ENCODE measurements at regions not wholly inside any gene's neighbourhood (a gene's known extent, or its start where the extent isn't known, plus 50 kb on each side); places are given as distances from the start of the nearest gene placed in this dataset.

DNA sequence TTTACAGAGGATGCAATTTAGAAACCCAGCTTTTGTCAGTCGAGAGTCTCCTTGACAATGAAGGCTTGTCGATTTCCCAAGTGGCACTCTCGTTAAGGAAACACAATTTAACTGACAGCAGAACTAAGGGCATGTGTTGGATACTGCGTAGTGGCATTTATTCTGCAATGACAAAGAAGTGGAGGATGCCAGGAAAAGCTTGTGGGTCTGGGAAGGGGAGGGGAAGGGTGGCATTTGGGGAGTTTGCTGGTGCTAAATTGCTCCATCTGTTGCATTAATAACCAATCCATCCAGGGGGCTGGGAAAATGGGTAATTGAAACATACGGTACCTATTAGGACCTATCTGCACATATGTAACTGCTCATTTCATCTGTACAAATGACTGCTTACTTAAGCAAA is 190.6 kb downstream of the NSG2 start:
- no peak for DNase-seq

DNA sequence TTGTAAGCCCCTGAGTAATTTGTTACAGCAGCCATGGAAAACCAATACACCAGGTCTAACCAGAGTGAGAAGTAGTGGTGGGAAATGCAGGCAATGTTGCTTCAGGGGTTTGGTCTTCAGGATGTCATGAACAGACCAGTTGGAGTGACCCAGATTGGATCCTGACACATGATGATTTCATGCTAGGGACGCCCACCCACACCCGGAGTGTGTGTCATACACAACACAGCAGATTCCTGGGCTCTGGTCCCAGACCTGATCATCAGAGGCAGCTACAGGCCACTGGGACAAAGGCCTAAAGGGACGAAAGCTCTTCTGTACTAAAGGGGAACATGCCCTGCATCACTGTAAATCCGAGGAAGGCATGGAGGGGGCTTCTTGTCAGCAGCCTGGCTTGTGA is 194.2 kb downstream of the NSG2 start:
- DNase-seq: no peak

DNA sequence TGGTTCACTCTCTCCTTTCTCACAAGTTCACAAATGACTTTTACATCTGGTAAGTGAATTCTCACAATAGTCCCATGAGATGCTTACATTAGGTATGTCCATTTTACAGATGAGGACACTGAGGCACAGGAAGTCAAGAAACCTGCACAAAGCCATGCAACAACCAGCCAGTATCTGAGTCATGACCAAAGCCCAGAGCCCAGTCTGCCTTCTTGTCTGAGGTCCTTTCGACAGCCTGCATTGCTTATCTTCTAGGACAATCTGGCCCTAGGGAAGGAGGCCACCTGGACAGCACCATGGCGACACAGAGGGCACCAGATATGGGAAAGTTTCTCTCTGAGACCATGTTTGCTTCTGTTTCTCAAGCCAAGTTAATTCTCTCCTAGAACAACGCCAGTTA is 197.1 kb downstream of the NSG2 start:
- no peak for DNase-seq

DNA sequence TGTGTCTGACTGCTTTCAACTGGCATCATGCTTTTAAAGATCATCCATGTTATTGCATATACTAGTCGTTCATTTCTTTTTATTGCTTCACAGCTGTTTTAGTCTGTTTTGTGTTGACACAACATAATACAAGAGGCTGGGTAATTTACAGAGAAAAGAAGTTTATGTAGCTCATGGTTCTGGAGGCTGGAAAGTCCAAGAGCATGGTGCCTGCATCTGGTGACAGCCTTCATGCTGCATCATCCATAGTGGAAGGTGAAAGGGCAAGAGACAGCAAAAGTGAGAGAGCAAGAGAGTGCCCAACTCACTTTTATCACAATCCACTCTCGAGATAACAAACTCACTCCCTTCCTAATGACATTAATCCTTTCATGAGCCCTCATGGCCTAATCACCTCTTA is 198.4 kb downstream of the NSG2 start:
- no peak for DNase-seq

DNA sequence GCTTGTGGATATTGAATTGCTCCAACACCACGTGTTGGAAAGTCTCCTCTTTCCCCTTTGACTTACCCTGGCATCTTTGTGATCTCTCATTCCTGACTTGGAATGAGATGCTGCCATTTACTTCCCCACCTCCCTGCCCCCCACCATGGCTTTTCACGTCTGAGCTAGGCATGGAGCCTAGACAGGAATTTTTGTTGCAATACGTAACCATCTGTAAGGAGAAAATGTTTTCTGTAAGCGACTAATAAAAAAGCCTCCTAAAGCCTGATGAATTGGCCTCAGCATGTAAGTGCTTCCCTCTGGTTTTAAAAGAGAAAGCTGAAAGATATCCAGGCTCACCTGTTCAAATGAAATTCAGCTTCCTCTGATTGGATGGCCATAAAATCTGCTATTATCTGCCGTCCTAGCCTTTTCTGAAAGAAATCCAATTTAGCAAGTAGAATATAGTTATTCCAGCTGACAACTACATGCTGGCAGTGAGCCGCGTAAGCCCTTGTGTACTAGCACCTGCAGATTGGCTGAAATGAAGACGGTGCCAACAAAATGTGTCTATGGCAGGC is 200.1 kb downstream of the NSG2 start:
- no peak for DNase-seq

DNA sequence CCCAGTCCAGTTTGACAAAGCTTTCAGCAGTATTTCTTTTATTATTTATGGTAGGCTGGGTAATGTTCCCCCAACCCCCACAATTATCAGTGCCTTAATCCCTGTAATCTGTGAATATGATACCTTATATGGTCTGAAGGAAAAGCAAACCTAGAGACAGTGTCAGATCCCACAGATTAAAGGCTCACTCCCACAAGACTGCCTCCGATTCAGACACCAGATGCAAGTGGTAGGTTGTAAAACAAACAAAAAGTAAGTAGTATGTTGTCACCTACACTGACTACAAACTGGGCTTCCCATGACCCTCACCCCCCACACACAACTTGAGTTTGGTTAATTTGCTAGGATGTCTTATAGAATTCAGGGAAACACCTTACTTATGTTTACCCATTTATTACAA is 201.2 kb downstream of the NSG2 start:
- no peak for DNase-seq

DNA sequence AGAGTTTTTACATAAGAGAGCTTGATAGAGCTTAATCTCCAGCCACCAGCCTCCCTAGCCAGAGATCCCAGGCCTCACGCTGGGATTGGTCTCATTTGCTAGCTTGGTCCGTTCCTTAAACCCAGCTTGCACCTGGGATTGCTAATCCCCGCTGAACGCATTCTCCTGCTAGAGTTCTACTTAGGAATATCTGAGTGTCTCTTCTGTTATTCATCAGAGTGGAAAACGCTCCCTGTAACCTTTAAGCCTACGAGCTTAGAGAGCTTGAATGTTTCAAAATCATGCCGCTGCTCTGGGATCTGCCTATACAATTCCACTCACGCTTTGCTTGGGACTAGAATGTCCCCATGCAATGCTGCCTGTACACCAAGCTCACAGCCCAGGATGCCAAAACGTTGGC is 201.8 kb downstream of the NSG2 start:
- no peak for DNase-seq

DNA sequence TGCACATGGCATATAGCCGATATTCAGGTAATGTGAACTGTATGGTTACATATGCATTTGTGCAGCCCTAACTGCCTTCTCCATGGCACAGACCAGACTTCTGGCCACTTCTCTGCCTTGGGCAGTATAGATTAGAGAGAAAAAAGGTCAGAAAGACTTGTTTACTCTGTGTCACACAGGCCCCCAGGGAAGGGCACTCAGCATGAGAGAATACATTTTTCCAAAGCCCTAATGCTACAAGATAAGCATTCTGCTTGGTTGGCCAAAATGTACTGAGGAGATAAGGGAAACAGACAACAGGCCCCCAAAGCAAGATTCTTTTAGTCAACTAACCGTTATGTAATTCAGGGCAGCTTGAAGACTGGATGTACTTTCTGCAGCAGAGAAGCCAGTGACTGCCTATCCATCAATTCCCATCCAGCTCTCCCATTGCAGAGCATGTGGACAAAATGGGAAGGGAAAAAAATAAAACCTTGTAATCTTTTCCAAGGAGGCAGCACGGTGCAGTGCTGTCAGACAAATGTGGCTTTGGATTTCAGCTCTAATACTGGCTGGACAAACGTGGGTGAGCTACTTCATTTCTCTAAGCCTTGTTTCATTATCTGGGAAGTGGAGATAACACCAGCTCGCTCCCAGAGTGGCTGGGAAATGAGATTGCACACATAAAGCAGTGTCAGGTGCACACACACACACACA is 205.9 kb downstream of the NSG2 start:
- peak; percentile 78 for DNase-seq

DNA sequence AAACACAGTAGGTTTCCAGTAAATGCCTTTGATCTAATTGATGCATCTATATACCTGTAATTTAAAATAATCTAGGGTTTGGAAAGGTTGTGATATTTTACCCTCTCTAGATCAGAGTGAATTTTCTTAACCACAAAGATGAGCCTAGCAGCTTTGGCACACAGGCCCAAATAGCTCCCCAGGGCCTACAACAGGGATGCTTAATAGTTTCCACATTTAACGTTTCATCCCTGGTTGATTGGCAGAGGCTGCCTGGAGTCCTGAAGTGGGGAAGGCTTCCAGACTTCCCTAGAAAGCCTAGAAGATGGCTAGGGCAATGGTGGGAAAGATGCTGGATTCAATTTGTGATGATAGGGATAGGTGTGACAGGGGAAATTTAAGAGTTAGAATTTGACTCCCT is 206.6 kb downstream of the NSG2 start:
- DNase-seq: no peak

DNA sequence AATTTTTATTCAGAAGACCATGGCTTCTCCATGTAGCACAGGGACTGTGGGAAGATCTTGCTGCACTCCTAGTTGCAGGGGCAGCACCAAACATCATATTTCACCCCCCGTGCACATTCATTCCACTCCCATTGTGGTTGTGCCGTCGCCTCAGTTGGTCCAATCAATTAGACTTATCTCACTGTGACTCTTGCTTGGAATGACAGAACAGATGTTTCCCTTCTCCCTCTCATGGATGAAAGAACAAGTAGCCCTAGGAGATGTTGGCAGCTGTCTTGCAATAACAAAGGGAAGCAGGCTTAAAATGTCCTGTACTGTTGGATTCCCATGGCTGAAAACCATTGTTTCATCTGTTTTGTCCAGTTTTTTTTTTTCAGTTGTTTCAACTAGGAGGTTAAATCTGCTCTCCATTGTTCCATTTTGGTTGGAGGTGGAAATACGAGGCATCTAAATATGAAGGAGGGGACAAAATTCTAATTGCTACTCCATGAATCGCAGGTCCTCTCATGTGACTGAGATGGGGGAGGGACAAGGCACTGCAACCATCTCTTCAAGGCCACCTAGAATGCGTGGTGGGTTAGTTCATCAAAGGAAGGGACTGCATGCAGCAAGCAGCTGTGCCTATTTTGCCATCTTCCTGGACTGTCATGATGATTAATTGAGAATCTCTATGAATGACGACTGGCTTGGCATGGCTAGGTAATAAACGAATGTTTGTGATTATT is 214.4 kb downstream of the NSG2 start:
- no peak for DNase-seq

DNA sequence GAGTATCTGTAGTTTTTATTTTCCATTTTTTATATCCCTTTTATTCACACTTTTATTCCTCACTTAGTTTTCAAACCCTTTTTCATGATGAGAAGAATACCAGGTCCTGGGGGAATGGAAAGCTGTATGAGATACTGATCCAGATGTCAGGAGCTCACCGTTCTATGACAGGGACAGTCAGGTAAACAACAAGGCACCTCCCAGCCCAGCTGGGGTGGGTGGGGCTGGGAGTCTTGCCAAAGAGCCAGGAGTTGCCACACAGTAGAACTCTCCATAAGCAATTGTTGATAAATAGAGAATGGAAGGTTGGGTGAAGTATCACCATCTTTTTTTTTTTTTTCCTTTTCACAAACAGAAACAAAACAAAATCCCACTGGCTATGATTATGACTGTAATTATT is 225.8 kb downstream of the NSG2 start:
- no peak for DNase-seq

DNA sequence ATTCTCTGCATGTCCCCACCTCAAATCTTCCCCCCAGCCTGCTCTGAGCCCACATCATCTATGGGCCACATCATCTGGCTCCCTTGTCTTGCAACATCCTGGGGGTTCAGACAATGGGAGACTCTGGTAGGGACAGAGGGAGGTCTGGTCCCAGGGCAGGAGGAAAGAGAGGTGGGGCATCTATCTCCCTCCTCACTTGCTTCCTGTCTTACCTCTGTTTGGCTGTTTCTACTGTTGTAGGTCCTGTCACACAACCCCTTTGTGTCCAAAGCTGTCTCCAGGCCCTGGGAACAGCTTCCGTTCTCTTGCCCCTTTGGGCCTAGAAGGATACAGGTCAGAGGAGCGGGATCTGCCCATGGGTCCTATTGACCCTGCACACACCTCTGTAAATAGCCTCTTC is 227.2 kb downstream of the NSG2 start:
- no peak for DNase-seq

DNA sequence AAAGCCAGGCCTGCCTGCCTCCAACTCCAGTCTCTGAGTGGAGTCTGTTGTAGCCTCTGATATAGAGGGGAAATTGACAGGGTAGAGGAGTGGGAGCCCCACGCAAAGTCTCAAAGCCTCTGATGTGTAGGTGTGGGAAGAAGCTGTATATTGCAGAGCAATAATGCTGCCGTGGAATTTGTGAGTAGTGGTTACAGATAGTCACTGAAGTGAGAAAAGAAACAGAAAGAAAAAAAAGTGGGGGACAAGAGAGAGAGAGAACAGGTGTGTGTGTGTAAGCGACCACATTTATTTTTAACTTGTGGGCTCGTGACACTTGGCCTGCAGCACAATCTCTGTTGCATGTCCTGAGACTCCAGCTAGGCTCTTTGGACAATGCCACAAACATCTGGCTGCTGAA is 227.8 kb downstream of the NSG2 start:
- no peak for DNase-seq

DNA sequence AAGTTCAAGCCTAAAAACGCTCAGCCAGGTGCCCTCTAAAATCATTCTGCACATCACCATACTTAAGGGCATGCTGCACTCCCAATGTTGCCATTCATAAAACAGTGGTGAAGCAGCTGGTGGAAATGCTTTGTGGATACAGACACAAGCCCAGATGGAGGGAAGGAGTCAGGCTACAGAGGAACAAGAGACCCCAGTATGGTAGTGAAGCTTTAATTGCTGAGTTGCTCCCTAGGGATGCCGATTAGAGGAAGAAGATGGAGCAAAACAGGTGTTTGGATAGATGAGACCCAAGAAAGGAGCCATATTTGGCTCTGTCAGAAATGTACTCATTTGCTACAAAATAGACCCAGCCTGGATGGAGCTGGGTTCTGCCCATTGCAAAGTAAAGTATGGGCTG is 230.5 kb downstream of the NSG2 start:
- DNase-seq: no peak

DNA sequence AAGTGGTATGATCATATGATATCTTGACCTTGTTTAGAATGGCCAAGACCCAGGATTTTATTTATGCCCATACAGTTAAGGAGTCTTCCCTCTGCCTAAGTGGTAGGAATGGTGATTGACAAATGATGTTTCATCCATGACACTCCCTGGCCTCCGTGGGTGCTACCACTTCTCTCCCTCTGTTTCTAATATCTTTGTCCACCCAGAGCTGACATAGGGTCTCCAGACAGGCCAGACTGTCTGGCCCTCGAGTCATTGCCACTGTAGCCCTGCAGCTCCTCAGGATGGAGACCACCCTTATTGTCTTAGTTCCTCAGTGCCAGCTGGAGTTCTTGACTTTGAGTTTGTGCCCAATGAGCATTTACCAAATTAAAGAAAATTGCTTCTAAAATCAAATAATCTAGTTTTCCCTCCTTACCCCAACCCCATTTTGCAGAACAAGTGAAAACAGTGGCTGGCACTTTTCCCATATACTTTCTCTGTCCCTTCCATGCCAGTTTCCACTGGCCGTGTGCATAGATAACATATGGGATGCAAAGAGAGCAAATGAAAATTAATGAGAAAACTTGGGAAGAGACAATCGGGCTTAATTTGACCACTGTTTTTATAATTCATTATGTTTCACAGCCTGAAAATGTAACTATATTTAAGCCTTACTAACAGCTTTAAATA is 235.7 kb downstream of the NSG2 start:
- peak; percentile 18 for DNase-seq

DNA sequence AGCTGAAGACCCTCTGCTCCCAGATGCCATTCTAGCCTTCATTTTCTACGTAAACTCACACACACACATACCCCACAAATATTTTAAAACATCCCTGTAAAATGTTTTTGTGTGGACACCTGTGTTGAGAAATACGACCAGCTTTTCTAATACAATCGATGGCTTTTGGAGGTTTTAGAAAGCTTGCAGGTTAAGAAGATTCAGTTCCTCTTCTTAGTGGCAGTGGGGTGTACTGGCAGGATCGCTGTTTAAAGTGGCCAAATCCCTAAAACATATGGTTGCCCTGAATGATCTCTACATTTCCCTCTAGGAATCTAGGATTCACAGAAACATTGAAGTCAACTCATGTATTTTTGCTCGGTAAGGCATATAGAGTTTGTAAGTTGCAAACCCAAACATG is 236.3 kb downstream of the NSG2 start:
- peak; percentile 6 for DNase-seq

DNA sequence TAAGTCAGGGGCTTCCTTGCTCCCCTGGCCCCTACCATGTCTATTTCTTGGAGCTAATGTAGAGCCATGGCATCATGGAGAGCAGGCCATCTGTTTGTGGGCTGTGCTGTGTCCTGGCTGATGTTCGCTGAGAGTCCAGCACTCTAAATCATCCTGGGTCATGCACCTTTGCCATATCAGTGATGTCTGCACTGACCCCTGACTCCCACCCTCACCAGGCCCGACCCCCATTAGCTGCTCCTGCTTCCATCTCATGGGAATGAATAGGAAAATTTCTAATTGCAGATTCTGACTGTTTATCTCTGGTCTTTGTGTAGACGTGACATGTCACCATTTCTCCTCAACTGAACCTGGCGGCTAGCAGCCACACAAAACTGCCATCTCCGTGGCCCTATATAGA is 236.9 kb downstream of the NSG2 start:
- DNase-seq: peak; percentile 7

DNA sequence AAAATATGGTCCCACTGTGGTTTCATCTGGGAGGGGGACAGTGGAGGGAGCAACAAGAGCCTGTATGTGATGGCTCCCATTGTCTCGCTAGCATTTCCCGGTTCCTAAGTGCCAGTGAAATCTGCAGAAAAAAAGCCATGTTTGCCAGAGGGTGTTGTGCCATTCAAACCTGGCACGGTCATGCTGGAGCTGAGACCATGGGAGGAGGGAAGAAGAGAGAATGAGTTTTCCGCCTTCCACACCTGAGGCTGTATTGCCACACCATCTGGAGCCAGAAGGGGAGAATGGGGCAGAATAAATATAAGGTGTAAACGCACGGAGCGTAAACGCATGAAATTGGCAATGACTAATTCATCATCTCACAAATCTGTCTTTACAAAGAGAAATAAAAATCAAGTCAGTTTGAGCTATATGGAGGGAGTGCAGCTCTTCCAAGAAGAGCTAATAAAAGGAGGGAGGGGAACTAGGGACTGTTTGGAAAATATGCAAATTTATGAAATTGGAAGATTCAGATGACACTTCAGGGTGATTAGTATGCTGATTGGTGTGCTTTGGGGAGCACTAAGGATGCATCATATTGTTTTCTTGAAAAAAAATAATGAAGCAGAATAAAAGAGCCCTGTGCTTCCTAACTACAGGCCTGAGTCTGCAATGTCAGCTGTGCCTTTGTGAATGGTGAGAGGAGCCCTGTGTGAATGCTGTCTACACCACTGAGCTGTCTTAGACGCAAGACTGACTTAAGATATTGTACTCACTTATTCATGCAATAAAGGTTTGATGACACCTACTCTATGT is 237.9 kb downstream of the NSG2 start:
- peak; percentile 14 for DNase-seq

DNA sequence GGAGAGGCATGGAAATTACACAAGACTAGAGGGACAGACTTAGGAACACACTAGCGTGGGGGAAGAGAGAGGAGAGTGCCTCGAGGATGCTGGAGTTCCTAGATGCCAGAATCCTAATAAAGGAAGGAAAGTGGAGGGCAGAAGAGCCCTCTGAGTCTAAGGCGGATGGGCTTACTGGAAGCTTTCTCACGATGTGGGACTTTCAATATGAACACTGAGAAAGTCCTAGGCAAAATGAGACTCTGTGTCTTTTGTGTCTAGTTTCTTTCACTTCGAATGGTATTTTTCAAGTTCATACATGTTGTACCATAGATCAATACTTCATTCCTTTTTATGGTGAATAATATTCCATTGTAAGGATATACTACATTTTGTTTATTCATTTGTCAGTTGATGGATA is 239.4 kb downstream of the NSG2 start:
- DNase-seq: no peak

DNA sequence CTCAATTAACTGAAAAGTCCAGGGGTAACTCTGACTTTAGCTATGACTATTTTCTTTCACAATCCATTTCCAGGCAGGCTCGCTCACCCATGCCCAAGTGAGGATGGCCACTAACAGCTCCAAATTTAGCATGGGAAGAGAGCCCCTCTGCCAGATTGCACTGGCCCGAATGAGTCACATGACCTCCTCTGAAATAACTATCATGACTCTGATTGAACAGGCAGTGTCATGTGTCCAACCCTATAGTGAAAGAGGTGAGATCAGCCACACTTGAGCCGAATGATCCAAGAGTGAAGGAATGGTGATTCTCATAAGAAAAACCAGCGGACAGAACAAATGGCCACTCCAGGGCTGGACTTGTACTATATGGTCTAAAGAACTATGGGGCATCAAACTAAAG is 242.3 kb downstream of the NSG2 start:
- DNase-seq: peak; percentile 21

DNA sequence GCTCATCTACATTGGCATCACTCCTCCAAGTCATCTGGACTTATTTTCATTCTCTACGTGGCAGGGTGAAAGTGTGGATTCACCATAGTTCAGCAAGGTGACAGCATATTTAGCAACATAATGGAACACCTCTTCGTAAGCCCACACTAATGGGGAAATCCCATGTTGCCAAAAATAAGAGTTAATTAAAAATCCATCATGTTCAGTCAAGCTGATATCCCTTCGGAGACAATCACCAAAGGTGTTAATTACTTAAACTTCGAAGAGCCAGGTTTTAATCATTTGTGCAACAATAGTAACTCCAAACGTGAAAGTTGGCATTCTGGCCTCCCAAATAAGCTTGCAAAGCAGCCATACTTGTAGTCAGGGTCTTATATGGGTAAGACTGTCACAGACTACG is 242.9 kb downstream of the NSG2 start:
- DNase-seq: no peak

DNA sequence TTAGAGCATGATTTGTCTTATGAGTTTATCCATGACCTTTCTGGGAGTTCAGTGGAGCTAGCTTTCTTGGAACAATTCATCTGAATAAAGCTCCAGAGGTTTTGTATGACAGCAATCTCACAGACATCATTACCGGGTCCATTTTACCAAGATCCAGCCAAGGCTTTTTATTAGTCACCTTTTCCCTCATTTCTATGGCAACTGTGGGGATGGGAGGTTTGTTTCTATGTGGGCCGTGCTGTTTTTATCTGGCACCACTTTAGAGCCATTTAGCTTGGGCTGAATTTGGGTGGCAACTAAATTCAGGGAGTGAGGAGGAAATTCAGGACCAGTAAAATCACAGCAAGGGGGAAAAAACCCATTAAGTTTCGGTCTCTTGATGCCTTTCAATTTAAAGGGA is 245.7 kb downstream of the NSG2 start:
- DNase-seq: peak; percentile 25

DNA sequence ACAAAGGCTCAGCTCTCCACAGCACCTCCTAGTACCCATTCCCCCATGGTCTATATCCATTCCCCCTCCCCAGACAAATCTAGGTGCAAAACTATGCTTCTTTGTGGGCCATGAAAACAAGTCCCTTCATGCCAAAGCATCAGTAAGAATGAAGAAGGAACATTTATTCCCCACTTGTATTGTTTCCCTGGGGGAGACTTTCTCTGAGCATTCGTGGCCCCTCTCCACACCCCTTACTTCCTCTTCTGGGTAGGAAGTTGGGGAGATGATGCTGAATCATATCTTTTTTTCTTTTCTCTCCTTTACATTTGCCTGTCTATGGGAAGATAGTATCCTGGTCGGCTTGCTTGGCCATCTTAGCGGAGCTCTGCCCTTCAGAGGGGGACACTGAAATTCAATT is 246.8 kb downstream of the NSG2 start:
- DNase-seq: peak; percentile 16
